Hepatocyte (in vitro differentiated cells): ENCODE measurements at regions not wholly inside any gene's neighbourhood (a gene's known extent, or its start where the extent isn't known, plus 50 kb on each side); places are given as distances from the start of the nearest gene placed in this dataset.

Experiments
- DNase-seq: peaks from one replicate; pipeline ENCODE4 v3.0.0-alpha.2; 2016; ENCODE audit warnings: low spot score
- H2AFZ ChIP-seq: fragments of 200-600 bp; sonication (generic); 2 replicates; pipeline ENCODE4 v1.6.0; 2016; ENCODE audit warnings: antibody characterized with exemption, mild to moderate bottlenecking
- H3K27ac ChIP-seq: fragments of 200-600 bp; sonication (generic); 2 replicates; pipeline ENCODE4 v1.5.1; 2016; ENCODE audit warnings: mild to moderate bottlenecking
- H3K27me3 ChIP-seq: fragments of 200-600 bp; sonication (generic); 2 replicates; pipeline ENCODE4 v1.6.1; 2016
- H3K36me3 ChIP-seq: fragments of 200-600 bp; sonication (generic); replicated peaks from 2 replicates; pipeline ENCODE4 v1.5.1; 2016; ENCODE audit warnings: low read depth; ENCODE audit not compliant: insufficient read depth
- H3K4me1 ChIP-seq: fragments of 200-600 bp; sonication (generic); 2 replicates; pipeline ENCODE4 v1.5.1; 2016; ENCODE audit warnings: mild to moderate bottlenecking, moderate library complexity; ENCODE audit not compliant: insufficient read depth
- H3K4me2 ChIP-seq: fragments of 200-600 bp; sonication (generic); 2 replicates; pipeline ENCODE4 v1.6.0; 2016
- H3K4me3 ChIP-seq: fragments of 200-600 bp; sonication (generic); 2 replicates; pipeline ENCODE4 v1.5.1; 2016; ENCODE audit warnings: mild to moderate bottlenecking
- H3K79me2 ChIP-seq: fragments of 200-600 bp; sonication (generic); 2 replicates; pipeline ENCODE4 v1.6.0; 2017; ENCODE audit warnings: mild to moderate bottlenecking
- H3K9me2 ChIP-seq: fragments of 200-600 bp; sonication (generic); replicated peaks from 2 replicates; pipeline ENCODE4 v1.6.0; 2017; ENCODE audit warnings: mild to moderate bottlenecking; ENCODE audit not compliant: insufficient read depth
- H3K9me3 ChIP-seq: fragments of 200-600 bp; sonication (generic); 2 replicates; pipeline ENCODE4 v1.5.1; 2016; ENCODE audit warnings: low read depth, mild to moderate bottlenecking
- H4K20me1 ChIP-seq: fragments of 200-600 bp; sonication (generic); 2 replicates; pipeline ENCODE4 v1.6.0; 2016; ENCODE audit warnings: mild to moderate bottlenecking; ENCODE audit not compliant: insufficient read depth, poor library complexity, severe bottlenecking
- EZH2 ChIP-seq: fragments of 200-600 bp; sonication (generic); IDR thresholded peaks from 2 replicates; pipeline ENCODE4 v1.6.1; 2016; ENCODE audit warnings: antibody characterized with exemption, mild to moderate bottlenecking, borderline replicate concordance
- EZH2phosphoT487 ChIP-seq: fragments of 200-600 bp; sonication (generic); IDR thresholded peaks from one replicate; pipeline ENCODE4 v1.6.1; 2018; ENCODE audit warnings: antibody characterized with exemption, mild to moderate bottlenecking, low read depth, moderate library complexity; ENCODE audit not compliant: unreplicated experiment, severe bottlenecking
- WGBS: methylation state at CpG from one replicate; pipeline ENCODE4 v1.1.6; 2016; ENCODE audit warnings: low lambda C conversion rate; ENCODE audit errors: missing lambda C conversion rate; 5-methylcytosine and 5-hydroxymethylcytosine counted together
- TF ChIP-seq, protein P1 (sequence below): fragments of 200-600 bp; sonication (generic); IDR thresholded peaks from 2 replicates; pipeline ENCODE4 v1.5.1; 2016; ENCODE audit warnings: antibody characterized with exemption, mild to moderate bottlenecking; ENCODE audit not compliant: poor library complexity

DNA sequence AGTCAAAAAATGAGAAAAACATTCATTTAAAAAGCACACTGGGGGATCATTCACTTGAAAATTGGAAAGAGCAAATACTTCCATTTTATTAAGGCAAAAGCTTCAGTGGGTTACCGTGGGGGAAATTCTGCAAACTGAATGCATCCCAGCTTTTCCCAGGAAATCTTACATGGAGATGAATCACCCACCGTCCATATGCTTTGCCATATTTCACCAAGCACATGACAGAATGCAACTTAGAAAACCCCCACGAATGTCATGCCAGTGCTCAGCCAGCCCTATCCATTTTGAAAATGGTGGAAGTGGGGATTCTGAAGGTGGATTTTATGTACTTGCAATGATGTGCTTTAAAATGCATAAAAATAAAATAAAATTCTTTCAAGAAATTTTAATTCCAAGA, 485.5 kb upstream of the ID2 start:
- WGBS = 94% methylated on average over 3 of the region's 3 CpGs
- TF ChIP-seq, protein P1, sequence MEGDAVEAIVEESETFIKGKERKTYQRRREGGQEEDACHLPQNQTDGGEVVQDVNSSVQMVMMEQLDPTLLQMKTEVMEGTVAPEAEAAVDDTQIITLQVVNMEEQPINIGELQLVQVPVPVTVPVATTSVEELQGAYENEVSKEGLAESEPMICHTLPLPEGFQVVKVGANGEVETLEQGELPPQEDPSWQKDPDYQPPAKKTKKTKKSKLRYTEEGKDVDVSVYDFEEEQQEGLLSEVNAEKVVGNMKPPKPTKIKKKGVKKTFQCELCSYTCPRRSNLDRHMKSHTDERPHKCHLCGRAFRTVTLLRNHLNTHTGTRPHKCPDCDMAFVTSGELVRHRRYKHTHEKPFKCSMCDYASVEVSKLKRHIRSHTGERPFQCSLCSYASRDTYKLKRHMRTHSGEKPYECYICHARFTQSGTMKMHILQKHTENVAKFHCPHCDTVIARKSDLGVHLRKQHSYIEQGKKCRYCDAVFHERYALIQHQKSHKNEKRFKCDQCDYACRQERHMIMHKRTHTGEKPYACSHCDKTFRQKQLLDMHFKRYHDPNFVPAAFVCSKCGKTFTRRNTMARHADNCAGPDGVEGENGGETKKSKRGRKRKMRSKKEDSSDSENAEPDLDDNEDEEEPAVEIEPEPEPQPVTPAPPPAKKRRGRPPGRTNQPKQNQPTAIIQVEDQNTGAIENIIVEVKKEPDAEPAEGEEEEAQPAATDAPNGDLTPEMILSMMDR = no peak
- TF ChIP-seq EZH2 (no peak), EZH2phosphoT487 (no peak)
- Histone ChIP-seq H3K4me3 (no peak overlapping the region), H3K27ac (no peak overlapping the region), H3K4me1 (peaks cover 17% of the 10 kb centered on the region), H3K27me3 (no peaks in the 10 kb centered on the region), H3K9me3 (no peaks in the 10 kb centered on the region), H3K9me2 (no peaks in the 10 kb centered on the region), H2AFZ (no peak overlapping the region), H3K4me2 (no peak overlapping the region), H3K36me3 (no peaks in the 10 kb centered on the region), H4K20me1 (no peaks in the 10 kb centered on the region), H3K79me2 (no peaks in the 10 kb centered on the region)
- DNase-seq = no peak

DNA sequence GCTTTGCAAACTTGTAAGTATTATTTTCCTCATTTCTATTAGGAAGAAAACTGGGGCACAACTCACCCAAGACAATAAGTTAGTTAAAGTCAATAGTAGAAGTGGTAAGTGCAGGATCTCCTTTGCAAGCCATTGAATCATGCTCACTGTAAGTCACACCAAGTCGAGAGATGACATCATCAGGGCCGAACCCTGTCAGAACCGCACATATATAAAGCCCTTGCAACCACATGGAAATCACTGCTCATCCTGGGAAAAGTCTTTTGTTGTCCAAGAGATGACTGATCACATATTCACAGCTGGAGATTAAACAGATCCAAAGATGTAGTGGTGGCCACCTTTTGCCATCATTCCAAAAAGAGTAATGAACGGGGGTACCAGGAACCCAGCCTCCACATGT, 484.8 kb upstream of the ID2 start:
- no peak overlapping the region for H3K4me3 ChIP-seq
- no peak overlapping the region for H3K27ac ChIP-seq
- peaks cover 17% of the 10 kb centered on the region for H3K4me1 ChIP-seq
- no peaks in the 10 kb centered on the region for H3K36me3 ChIP-seq
- H2AFZ ChIP-seq = no peak overlapping the region
- WGBS = 91% methylated on average over 4 of the region's 4 CpGs
- no peaks in the 10 kb centered on the region for H3K27me3 ChIP-seq
- no peaks in the 10 kb centered on the region for H3K79me2 ChIP-seq
- TF ChIP-seq, protein P1 = no peak
- no peak for TF ChIP-seq EZH2phosphoT487
- no peak for TF ChIP-seq EZH2
- no peaks in the 10 kb centered on the region for H3K9me2 ChIP-seq
- DNase-seq = no peak
- H3K9me3 ChIP-seq = no peaks in the 10 kb centered on the region
- H4K20me1 ChIP-seq = no peaks in the 10 kb centered on the region
- H3K4me2 ChIP-seq = no peak overlapping the region

DNA sequence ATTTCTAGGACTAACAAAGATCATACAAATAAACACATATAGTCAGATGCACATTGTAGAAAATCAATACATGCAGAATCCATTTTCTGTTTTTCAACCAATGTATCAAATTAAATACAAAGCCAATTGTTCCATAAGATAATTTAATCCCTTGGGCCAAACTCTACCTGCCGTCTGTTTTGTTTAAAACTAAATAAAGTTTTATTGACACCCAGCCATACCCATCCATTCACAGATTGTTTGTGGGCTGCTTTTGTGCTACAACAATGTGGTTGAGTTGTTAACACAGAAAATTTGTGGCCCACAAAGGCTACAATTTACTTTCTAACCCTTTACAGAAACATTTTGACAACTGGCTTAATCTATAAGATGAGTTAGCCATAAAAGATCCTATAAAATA, 484.0 kb upstream of the ID2 start:
- H3K9me3 ChIP-seq = no peaks in the 10 kb centered on the region
- H2AFZ ChIP-seq = no peak overlapping the region

More for the DNA sequence above, 484.0 kb upstream of the ID2 start:
- TF ChIP-seq, protein P1 = no peak
- no peak for TF ChIP-seq EZH2phosphoT487
- H3K36me3 ChIP-seq = no peaks in the 10 kb centered on the region
- WGBS = 88% methylated on average over 1 of the region's 1 CpG
- DNase-seq = no peak
- no peaks in the 10 kb centered on the region for H3K9me2 ChIP-seq
- no peak overlapping the region for H3K4me3 ChIP-seq
- no peak overlapping the region for H3K27ac ChIP-seq
- H4K20me1 ChIP-seq = no peaks in the 10 kb centered on the region
- H3K4me2 ChIP-seq = no peak overlapping the region
- no peaks in the 10 kb centered on the region for H3K27me3 ChIP-seq
- H3K4me1 ChIP-seq = peaks cover 11% of the 10 kb centered on the region
- H3K79me2 ChIP-seq = no peaks in the 10 kb centered on the region
